ENCODE measurements at regions not wholly inside any gene's neighbourhood (a gene's known extent, or its start where the extent isn't known, plus 50 kb on each side); places are given as distances from the start of the nearest gene placed in this dataset.

DNA sequence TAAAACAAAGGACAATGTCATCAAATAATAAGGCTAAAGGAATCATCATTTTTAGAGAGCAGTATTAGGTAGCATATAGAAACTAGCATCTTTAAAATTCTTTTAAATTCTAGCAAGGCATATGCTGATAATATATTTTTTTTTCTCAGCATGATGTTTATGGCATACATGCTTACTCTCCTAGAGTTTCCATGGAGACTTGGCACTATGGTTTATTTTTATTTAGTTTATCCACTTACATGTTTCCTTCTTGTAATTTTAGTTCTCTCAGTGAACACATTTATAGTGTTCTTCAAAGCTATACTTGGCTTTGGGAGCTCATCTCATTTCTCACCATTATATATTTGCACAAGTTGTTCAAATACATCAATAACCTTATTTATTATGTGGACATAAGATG is 413.8 kb upstream of the LINC00305 start:
- Histone ChIP-seq H3K4me1 (ENCODE audit: insufficient read depth, low read length) (no peaks in the 10 kb centered on the region), H2AFZ (ENCODE audit: low read depth, low read length) (no peak overlapping the region), H3K4me3 (ENCODE audit: low read depth in 1 of 2, low read length in 2 of 2) (no peak overlapping the region), H3K9ac (ENCODE audit: low read depth, low read length) (no peak overlapping the region), H3K27ac (ENCODE audit: low read length) (no peak overlapping the region), H3K79me2 (ENCODE audit: insufficient read depth, low read length) (no peaks in the 10 kb centered on the region), H3K9me3 (ENCODE audit: insufficient read depth, low read length, severe bottlenecking) (no peaks in the 10 kb centered on the region), H3K4me2 (ENCODE audit: insufficient read depth, low read length) (no peak overlapping the region), H4K20me1 (ENCODE audit: insufficient read depth, low read length) (no peaks in the 10 kb centered on the region), H3K27me3 (ENCODE audit: insufficient read depth, low read length, poor library complexity) (no peaks in the 10 kb centered on the region), H3K36me3 (ENCODE audit: insufficient read depth, low read length) (no peaks in the 10 kb centered on the region)
- TF ChIP-seq, protein P1, sequence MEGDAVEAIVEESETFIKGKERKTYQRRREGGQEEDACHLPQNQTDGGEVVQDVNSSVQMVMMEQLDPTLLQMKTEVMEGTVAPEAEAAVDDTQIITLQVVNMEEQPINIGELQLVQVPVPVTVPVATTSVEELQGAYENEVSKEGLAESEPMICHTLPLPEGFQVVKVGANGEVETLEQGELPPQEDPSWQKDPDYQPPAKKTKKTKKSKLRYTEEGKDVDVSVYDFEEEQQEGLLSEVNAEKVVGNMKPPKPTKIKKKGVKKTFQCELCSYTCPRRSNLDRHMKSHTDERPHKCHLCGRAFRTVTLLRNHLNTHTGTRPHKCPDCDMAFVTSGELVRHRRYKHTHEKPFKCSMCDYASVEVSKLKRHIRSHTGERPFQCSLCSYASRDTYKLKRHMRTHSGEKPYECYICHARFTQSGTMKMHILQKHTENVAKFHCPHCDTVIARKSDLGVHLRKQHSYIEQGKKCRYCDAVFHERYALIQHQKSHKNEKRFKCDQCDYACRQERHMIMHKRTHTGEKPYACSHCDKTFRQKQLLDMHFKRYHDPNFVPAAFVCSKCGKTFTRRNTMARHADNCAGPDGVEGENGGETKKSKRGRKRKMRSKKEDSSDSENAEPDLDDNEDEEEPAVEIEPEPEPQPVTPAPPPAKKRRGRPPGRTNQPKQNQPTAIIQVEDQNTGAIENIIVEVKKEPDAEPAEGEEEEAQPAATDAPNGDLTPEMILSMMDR (IDR thresholded peaks at IDR 0.05; ENCODE audit: borderline replicate concordance, extremely low read depth, low read length, poor library complexity, severe bottlenecking), result no peak
- no peak for TF ChIP-seq EZH2 (IDR thresholded peaks at IDR 0.05; ENCODE audit: borderline replicate concordance, low read depth, low read length, severe bottlenecking)
- no peak for ATAC-seq (ENCODE audit: insufficient read depth, low read depth)
- no peak for DNase-seq

GRCh38 chr18:64546451-64546850 is 397.6 kb upstream of the LINC00305 start:
- no peak overlapping the region for H3K4me3 ChIP-seq (ENCODE audit: low read depth in 1 of 2, low read length in 2 of 2)
- TF ChIP-seq EZH2 (IDR thresholded peaks at IDR 0.05; ENCODE audit: borderline replicate concordance, low read depth, low read length, severe bottlenecking), result no peak
- TF ChIP-seq, protein P1 (IDR thresholded peaks at IDR 0.05; ENCODE audit: borderline replicate concordance, extremely low read depth, low read length, poor library complexity, severe bottlenecking), result no peak
- no peaks in the 10 kb centered on the region for H4K20me1 ChIP-seq (ENCODE audit: insufficient read depth, low read length)
- no peaks in the 10 kb centered on the region for H3K79me2 ChIP-seq (ENCODE audit: insufficient read depth, low read length)
- no peaks in the 10 kb centered on the region for H3K36me3 ChIP-seq (ENCODE audit: insufficient read depth, low read length)
- no peak overlapping the region for H3K4me2 ChIP-seq (ENCODE audit: insufficient read depth, low read length)
- ATAC-seq (ENCODE audit: insufficient read depth, low read depth), result no peak
- no peaks in the 10 kb centered on the region for H3K27me3 ChIP-seq (ENCODE audit: insufficient read depth, low read length, poor library complexity)
- H3K27ac ChIP-seq (ENCODE audit: low read length), result no peak overlapping the region
- no peak for DNase-seq
- H3K9ac ChIP-seq (ENCODE audit: low read depth, low read length), result no peak overlapping the region
- no peaks in the 10 kb centered on the region for H3K9me3 ChIP-seq (ENCODE audit: insufficient read depth, low read length, severe bottlenecking)
- H3K4me1 ChIP-seq (ENCODE audit: insufficient read depth, low read length), result no peaks in the 10 kb centered on the region
- no peak overlapping the region for H2AFZ ChIP-seq (ENCODE audit: low read depth, low read length)

- H3K36me3 ChIP-seq (ENCODE audit: insufficient read depth, low read length), result no peaks in the 10 kb centered on the region
- no peaks in the 10 kb centered on the region for H3K27me3 ChIP-seq (ENCODE audit: insufficient read depth, low read length, poor library complexity)
- no peaks in the 10 kb centered on the region for H4K20me1 ChIP-seq (ENCODE audit: insufficient read depth, low read length)
- TF ChIP-seq EZH2 (IDR thresholded peaks at IDR 0.05; ENCODE audit: borderline replicate concordance, low read depth, low read length, severe bottlenecking), result no peak
- TF ChIP-seq, protein P1 (IDR thresholded peaks at IDR 0.05; ENCODE audit: borderline replicate concordance, extremely low read depth, low read length, poor library complexity, severe bottlenecking), result no peak
- no peaks in the 10 kb centered on the region for H3K79me2 ChIP-seq (ENCODE audit: insufficient read depth, low read length)
- no peak overlapping the region for H3K4me3 ChIP-seq (ENCODE audit: low read depth in 1 of 2, low read length in 2 of 2)
- DNase-seq (no peak), ATAC-seq (ENCODE audit: insufficient read depth, low read depth) (no peak)
- H3K4me1 ChIP-seq (ENCODE audit: insufficient read depth, low read length), result no peaks in the 10 kb centered on the region
- no peak overlapping the region for H3K27ac ChIP-seq (ENCODE audit: low read length)
- no peak overlapping the region for H2AFZ ChIP-seq (ENCODE audit: low read depth, low read length)
- no peak overlapping the region for H3K9ac ChIP-seq (ENCODE audit: low read depth, low read length)
- no peak overlapping the region for H3K4me2 ChIP-seq (ENCODE audit: insufficient read depth, low read length)
- no peaks in the 10 kb centered on the region for H3K9me3 ChIP-seq (ENCODE audit: insufficient read depth, low read length, severe bottlenecking)
Observed at GRCh38 chr18:64539847-64540246, 391.0 kb upstream of the LINC00305 start.

DNA sequence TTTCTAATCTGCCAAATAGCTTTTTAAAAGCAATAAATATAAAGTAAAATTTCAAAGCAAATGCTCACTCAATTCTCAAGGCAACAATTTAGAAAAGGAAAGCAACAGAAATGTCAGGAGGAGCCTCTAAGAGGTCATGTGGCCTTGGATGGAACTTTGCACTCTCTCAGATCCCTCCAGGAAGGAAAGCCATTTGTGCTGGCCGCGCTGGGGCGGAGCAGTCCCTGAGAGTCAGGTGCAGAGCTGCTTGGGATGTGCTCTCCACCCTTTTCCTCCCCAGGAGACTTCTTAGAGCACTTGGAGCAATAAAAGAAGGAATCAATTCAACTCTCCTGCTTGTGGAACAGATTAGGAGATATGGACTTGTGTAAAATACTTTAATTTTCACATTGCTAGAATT is 379.8 kb upstream of the LINC00305 start:
- Histone ChIP-seq H3K36me3 (ENCODE audit: insufficient read depth, low read length) (no peaks in the 10 kb centered on the region), H3K4me2 (ENCODE audit: insufficient read depth, low read length) (no peak overlapping the region), H3K9ac (ENCODE audit: low read depth, low read length) (no peak overlapping the region), H3K4me3 (ENCODE audit: low read depth in 1 of 2, low read length in 2 of 2) (no peak overlapping the region), H4K20me1 (ENCODE audit: insufficient read depth, low read length) (no peaks in the 10 kb centered on the region), H2AFZ (ENCODE audit: low read depth, low read length) (no peak overlapping the region), H3K27me3 (ENCODE audit: insufficient read depth, low read length, poor library complexity) (no peaks in the 10 kb centered on the region), H3K79me2 (ENCODE audit: insufficient read depth, low read length) (no peaks in the 10 kb centered on the region), H3K9me3 (ENCODE audit: insufficient read depth, low read length, severe bottlenecking) (no peaks in the 10 kb centered on the region), H3K4me1 (ENCODE audit: insufficient read depth, low read length) (no peaks in the 10 kb centered on the region), H3K27ac (ENCODE audit: low read length) (no peak overlapping the region)
- no peak for DNase-seq
- no peak for TF ChIP-seq EZH2 (IDR thresholded peaks at IDR 0.05; ENCODE audit: borderline replicate concordance, low read depth, low read length, severe bottlenecking)
- TF ChIP-seq, protein P1 (IDR thresholded peaks at IDR 0.05; ENCODE audit: borderline replicate concordance, extremely low read depth, low read length, poor library complexity, severe bottlenecking), result no peak
- no peak for ATAC-seq (ENCODE audit: insufficient read depth, low read depth)

All from DND-41 (cell line).